IPS-NIHi11 (cell line): ENCODE measurements at regions not wholly inside any gene's neighbourhood (a gene's known extent, or its start where the extent isn't known, plus 50 kb on each side); places are given as distances from the start of the nearest gene placed in this dataset.
"Not testable (repeated sequence)": the region's sequence is repeated elsewhere in the genome, so short reads cannot be mapped to it uniquely, and the experiment has no call there.

ENCODE experiments used
- DNase-seq: peaks from one replicate; pipeline ENCODE4 v3.0.0; 2012; ENCODE audit warnings: mixed read lengths, low spot score

DNA sequence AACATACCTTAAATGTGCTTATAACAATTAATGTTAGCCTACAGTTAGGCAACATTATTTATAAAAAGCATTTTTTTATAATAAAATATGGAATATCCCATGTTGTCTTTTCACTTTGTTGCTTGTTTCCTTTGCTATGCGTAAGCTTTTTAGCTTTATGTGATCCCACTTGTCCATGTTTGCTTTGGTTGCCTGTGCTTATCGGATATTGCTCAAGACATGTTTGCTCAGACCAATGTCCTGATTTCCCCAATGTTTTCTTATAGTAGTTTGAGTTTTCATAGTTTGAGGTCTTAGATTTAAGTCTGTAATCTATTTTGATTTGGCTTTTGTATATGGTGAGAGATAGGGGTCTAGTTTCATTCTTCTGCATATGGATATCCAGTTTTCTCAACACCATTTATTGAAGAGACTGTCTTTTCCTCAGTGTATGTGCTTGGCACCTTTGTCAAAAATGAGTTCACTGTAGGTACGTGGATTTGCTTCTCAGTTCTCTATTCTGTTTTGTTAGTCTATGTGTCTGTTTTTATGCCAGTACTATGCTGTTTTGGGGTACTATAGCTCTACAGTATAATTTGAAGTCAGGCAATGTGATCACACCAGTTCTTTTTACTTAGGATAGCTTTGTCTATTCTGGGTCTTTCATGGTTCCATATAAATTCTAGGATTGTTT is 592.7 kb upstream of the SEMA6D start:
- DNase-seq, result no peak

DNA sequence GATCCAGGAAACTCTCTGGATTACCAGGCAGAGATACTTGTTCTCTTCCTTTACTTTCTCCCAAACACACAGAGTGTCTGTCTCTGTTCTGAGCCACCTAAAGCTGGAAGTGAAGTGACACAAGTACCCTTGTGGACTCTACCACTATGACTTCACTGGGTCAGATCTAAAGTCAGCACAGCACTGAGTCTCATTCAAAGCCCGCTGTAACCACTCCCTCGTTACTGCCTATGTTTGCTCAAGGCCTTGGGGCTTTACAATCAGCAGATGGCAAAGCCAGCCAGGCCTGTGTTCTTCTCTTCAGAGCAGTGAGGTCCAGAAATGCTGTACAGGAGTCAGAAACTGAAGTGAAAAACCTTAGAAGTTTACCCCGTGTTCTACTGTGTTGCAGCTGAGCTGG is 588.3 kb upstream of the SEMA6D start:
- DNase-seq, result no peak

- DNase-seq, result not testable (repeated sequence)
Measured at GRCh38 chr15:47131450-47131849, 585.9 kb upstream of the SEMA6D start.

DNA sequence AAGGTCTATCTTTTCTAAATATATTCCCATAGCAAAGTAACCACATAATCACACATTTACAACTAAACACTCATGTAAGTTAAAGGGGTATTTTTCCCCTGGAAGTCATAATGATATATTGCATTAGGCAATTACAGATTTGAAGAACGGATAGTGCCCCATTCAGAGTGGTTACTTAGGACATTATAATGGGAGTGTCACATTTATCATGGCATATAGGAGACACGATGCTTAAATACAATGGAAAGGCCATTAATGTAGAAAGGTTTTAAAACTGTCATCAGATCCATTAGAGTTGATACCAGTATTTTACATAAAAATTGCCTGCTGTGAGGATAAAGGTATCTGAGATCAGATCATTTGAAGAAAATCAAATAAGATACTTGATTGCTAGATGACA is 582.0 kb upstream of the SEMA6D start:
- no peak for DNase-seq

GRCh38 chr15:47136236-47136635 is 581.1 kb upstream of the SEMA6D start:
- no peak for DNase-seq

DNA sequence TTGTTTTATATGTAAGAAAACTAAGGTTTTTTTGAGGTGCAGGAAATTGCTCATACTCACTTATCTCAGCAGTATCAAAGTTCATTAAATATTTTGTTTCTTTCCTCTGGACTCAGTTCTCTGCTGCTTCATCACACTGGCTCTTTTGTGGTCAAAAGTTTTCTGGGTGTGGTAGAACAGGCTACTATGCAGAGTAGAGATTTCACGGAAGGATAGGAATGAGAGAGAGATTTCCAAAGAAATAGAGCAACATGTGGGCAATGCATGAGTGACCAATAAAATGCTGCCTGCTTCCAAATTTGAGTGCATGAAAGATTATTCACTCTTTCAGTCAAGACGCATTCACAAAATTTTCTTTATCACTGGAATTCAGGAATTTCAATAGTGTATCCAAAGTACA is 577.3 kb upstream of the SEMA6D start:
- no peak for DNase-seq

DNA sequence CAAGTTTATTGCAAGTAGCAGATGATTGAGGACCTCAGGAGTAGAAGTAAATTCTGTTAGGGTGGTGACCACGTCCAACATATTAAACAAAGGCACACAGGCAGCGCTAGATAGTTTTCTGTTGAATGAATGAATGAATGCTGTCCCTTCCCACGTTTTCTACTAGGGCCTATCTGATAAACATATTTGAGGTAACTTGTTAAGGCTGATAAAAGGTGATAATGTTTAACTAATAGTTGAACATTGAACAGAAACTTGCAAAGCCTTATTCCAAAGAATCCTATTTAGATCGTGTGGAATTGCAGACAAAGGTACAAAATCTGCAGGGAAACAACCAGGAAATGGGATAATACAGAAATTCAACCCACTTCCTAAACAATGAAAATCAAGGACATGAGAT is 559.5 kb upstream of the SEMA6D start:
- no peak for DNase-seq

- DNase-seq, result no peak
Measured at GRCh38 chr15:47158573-47158972, 558.7 kb upstream of the SEMA6D start.

DNA sequence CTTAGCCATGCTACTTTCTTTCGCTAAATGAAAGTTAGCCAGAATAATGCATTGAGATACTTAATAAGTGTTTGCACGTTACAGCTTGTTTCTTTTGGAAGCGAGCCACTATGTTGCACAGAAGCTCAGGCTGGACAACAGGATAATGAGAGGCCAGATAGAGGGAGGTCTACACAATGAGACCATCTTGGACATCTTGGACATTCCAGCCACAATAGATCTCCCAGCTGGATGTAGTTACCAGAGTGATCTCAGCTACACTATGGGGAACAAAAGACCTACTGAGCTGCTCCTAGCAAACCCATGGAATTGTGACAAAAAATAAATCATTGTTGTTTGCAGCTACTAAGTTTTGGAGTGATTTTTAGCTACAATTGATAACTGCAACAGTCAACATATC is 540.1 kb upstream of the SEMA6D start:
- DNase-seq, result no peak

GRCh38 chr15:47179988-47180387 is 537.3 kb upstream of the SEMA6D start:
- DNase-seq, result no peak

- DNase-seq, result no peak
Measured at GRCh38 chr15:47182818-47183217, 534.5 kb upstream of the SEMA6D start.

DNA sequence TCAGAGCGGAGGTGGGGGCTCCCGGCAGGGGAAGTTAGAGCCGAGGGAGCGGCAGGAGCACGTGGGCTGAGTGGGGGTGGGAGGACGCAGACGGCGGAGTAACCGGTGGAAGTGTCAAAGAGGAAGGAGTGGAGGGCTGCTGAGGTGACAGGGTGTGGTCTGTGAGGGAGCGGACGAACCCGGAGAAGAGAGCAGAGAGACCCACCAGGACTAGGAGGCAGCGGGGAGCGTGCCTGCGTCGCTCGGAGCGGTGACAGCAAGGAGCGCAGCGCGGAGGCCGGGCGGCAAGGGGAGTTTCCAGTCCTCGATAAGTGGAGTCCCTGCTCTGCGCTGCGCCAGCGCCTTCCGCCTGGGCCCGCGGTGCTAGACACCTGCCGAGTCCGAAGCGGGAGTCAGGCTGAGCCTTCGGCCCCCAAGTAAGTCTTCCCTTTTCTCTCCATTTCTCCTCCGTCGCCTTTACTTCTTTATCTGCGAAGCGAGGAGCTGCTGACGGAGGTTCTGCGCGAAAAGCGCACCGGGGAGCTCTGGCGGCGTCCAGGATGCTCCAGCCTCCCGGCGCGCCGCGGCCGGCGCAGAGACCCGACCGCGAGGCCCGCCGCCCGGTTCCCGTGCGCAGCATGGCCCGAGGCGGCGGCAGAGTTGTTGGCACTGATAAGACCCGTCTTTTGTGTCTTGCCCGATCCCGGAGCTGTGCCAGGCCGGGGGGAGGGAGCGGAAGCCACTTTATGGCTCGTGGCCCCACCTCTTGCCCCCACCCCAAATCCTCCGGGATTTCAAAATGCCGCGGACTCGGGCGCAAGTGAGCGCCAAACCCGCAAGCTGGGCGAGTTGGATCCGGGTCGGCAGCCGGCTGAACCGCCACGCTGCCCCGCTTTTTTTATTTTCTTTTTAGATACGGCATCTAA is 533.0 kb upstream of the SEMA6D start:
- peak; percentile 50 for DNase-seq

GRCh38 chr15:47184908-47185801 is 532.1 kb upstream of the SEMA6D start:
- peak; percentile 26 for DNase-seq

DNA sequence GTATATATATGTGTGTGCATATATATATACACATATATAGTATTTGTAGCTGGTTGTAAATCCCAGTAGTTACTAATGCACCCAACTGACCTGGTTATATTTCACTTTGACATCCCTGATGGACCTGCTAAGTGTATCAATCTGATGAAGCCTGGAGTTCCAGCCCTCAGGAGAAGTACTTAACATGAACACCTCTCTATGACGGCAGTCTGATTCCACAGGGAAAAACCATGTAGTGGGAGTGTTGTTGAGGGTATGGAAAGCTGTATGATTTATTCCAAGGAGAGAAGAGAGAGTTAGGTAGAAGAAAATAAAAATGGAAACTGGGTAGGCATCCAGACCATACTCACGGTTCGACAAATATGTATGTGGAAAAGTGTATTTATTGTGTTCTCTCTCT is 531.2 kb upstream of the SEMA6D start:
- DNase-seq, result no peak

DNA sequence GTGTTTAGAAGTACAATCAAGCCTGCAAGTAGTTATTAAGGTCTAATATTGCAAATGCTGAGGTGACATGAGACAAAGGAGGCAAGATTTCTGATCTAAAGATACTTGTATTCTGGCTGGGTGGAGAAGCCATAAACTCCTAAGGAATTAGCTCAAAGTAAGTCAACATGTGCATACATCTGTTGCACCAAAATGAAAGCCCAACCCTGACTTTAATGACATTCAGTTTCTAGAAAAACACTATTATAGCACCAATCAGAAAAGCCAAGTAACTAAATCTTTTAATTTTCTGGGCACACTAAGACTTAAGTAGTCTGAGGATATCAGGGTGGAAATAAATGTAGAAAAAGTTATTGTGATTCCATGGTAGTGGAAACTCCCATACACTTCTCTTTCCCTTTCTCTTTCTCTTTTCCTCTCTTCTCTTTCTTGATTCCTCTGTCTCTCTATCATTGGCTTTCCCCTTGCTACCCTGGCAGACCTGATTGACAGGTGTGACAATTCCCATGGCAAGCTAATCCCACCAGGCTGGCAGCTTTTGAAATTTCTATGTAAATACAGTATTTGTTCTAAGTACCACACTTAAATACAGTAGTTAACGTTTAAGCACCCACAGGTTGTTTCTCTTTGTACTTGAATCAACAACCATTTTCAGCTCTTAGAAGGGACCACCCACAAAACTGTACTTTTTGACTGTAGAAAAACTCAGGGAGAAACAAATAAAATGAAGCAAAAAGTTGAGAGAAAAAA is 528.4 kb upstream of the SEMA6D start:
- no peak for DNase-seq

DNA sequence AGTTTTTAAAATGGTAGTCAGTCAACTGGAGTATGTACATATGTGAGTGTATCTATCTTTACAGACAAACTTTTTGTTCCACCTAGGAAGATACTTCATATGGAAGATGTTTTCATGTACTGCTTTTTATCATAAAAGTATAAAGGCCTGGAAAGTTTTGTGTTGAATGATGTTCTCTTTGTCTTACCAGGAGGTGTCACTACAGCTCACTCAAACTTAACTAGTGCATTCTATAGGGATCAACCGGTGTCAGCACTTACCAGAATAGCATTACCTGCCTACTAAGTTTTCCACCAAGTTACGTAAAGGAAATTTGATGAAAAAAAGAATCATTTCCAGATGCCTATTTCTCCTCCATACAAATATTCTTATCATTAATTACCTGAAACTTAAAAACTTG is 522.6 kb upstream of the SEMA6D start:
- no peak for DNase-seq

- DNase-seq, result peak; percentile 63
Measured at GRCh38 chr15:47196048-47196447, 521.3 kb upstream of the SEMA6D start.

GRCh38 chr15:47203993-47204392 is 513.3 kb upstream of the SEMA6D start:
- DNase-seq, result no peak

GRCh38 chr15:47206358-47206978 is 510.8 kb upstream of the SEMA6D start:
- no peak for DNase-seq

DNA sequence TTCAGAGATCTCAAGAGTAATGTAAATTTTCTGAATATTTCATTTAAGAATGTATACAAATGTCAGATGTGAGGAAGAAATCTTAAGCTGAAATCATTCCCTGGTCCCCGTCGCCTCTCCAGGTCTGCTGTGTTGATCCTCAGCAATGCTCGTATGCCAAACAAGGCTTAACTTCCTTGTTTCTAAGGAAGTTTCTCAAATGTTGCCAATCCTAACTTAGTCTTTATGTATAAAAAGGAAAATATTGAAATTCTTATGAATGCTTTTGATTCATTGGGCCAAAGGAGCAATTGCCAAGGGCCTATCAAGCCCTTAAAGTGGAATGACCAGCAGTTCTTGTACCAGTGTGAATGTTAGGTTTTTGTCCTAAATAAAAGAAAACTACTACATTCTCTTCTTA is 507.7 kb upstream of the SEMA6D start:
- no peak for DNase-seq
